Lower lobe of right lung (tissue), 2 donors: ENCODE measurements at regions not wholly inside any gene's neighbourhood (a gene's known extent, or its start where the extent isn't known, plus 50 kb on each side); places are given as distances from the start of the nearest gene placed in this dataset.

Experiments
- ATAC-seq, 2 donors: fragments of 200-7000 bp; cut with Tn5 transposase; one replicate each; pipeline ENCODE4 v1.9.1; 2020 to 2022; ENCODE audit warnings: mild to moderate bottlenecking in 2 of 2, moderate library complexity in 2 of 2
- DNase-seq: peaks from one replicate; pipeline ENCODE4 v3.0.0-alpha.2; 2020
- H3K27ac ChIP-seq: fragments of 200-600 bp; one replicate; pipeline ENCODE4 v1.8.0; 2022
- H3K27me3 ChIP-seq: fragments of 200-600 bp; one replicate; pipeline ENCODE4 v1.8.0; 2022; ENCODE audit warnings: low read depth
- H3K36me3 ChIP-seq: fragments of 200-600 bp; one replicate; pipeline ENCODE4 v1.8.0; 2022; ENCODE audit warnings: mild to moderate bottlenecking
- H3K4me1 ChIP-seq: fragments of 200-600 bp; one replicate; pipeline ENCODE4 v1.8.0; 2022
- H3K4me3 ChIP-seq: fragments of 200-600 bp; one replicate; pipeline ENCODE4 v1.8.0; 2022; ENCODE audit warnings: mild to moderate bottlenecking
- H3K9me3 ChIP-seq: fragments of 200-600 bp; one replicate; pipeline ENCODE4 v1.8.0; 2022
- intact Hi-C: fragments of 100-400 bp; cut with DNase I; formaldehyde crosslinking; loops from one replicate; pipeline ENCODE4 v1.11.0; 2022
- TF ChIP-seq, protein P1 (sequence below): fragments of 200-600 bp; IDR thresholded peaks from one replicate; pipeline ENCODE4 v1.8.0; 2022; ENCODE audit warnings: antibody characterized with exemption, mild to moderate bottlenecking
- donor health status: DM: no; HTN: yes; CAD: no; lungs with severe emphysema.

GRCh38 chr6:159118924-159119323, 50.3 kb upstream of the FNDC1 start:
- DNase-seq (no peak), ATAC-seq (no peak)
- no peaks in the 10 kb centered on the region for H3K36me3 ChIP-seq
- H3K27me3 ChIP-seq: no peaks in the 10 kb centered on the region
- intact Hi-C loops: no loop called here
- peak overlapping the region; percentile 78 for H3K27ac ChIP-seq
- H3K4me3 ChIP-seq: no peak overlapping the region
- peaks cover 20% of the 10 kb centered on the region for H3K4me1 ChIP-seq
- H3K9me3 ChIP-seq: no peaks in the 10 kb centered on the region
- TF ChIP-seq, protein P1, sequence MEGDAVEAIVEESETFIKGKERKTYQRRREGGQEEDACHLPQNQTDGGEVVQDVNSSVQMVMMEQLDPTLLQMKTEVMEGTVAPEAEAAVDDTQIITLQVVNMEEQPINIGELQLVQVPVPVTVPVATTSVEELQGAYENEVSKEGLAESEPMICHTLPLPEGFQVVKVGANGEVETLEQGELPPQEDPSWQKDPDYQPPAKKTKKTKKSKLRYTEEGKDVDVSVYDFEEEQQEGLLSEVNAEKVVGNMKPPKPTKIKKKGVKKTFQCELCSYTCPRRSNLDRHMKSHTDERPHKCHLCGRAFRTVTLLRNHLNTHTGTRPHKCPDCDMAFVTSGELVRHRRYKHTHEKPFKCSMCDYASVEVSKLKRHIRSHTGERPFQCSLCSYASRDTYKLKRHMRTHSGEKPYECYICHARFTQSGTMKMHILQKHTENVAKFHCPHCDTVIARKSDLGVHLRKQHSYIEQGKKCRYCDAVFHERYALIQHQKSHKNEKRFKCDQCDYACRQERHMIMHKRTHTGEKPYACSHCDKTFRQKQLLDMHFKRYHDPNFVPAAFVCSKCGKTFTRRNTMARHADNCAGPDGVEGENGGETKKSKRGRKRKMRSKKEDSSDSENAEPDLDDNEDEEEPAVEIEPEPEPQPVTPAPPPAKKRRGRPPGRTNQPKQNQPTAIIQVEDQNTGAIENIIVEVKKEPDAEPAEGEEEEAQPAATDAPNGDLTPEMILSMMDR: no peak

- Histone ChIP-seq H3K9me3 (no peaks in the 10 kb centered on the region), H3K4me3 (no peak overlapping the region), H3K4me1 (peaks cover 29% of the 10 kb centered on the region), H3K36me3 (no peaks in the 10 kb centered on the region), H3K27ac (peak overlapping the region; percentile 56), H3K27me3 (no peaks in the 10 kb centered on the region)
- intact Hi-C loops: no loop called here
- TF ChIP-seq, protein P1: no peak
- DNase-seq (no peak), ATAC-seq (peak; percentile 32 to 55)
These were observed 51.6 kb upstream of the FNDC1 start for GRCh38 chr6:159117563-159117962.

DNA sequence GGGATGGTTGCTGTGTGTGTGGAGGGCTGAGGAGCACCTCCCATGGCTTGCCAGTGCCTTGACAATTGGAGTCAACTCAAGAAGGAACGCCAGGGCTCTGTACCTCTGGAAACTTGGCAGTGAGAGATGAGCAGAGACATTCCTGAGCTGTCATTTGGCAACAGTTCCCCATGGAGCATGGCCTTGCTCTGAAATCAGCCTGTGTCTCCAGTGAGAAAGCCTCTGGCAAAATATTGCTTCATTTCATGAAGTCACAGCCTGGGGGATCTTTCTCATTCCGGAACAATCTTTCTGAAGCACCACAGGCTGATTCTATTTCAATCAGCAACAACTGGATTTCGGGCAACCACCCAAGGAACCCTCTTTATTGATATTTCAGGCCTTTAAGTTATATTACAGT, 52.2 kb upstream of the FNDC1 start:
- Histone ChIP-seq H3K4me1 (peaks cover 29% of the 10 kb centered on the region), H3K27me3 (no peaks in the 10 kb centered on the region), H3K27ac (peak overlapping the region; percentile 56), H3K4me3 (no peak overlapping the region), H3K9me3 (no peaks in the 10 kb centered on the region), H3K36me3 (no peaks in the 10 kb centered on the region)
- DNase-seq (no peak), ATAC-seq (peak; percentile 7 to 27)
- TF ChIP-seq, protein P1: no peak
- intact Hi-C loops: no loop called here

GRCh38 chr6:159116343-159116742, 52.9 kb upstream of the FNDC1 start:
- ATAC-seq (peak; percentile 52 to 54), DNase-seq (peak; percentile 77)
- Histone ChIP-seq H3K36me3 (no peaks in the 10 kb centered on the region), H3K4me3 (no peak overlapping the region), H3K27me3 (no peaks in the 10 kb centered on the region), H3K4me1 (peaks cover 29% of the 10 kb centered on the region), H3K9me3 (no peaks in the 10 kb centered on the region), H3K27ac (peak overlapping the region; percentile 56)
- TF ChIP-seq, protein P1: no peak
- intact Hi-C loops: no loop called here

GRCh38 chr6:159114569-159114968, 54.6 kb upstream of the FNDC1 start:
- H3K27me3 ChIP-seq: no peaks in the 10 kb centered on the region
- intact Hi-C loops: no loop called here
- DNase-seq: no peak
- peaks cover 40% of the 10 kb centered on the region for H3K4me1 ChIP-seq
- TF ChIP-seq, protein P1: no peak
- no peaks in the 10 kb centered on the region for H3K36me3 ChIP-seq
- H3K27ac ChIP-seq: peak overlapping the region; percentile 46
- no peak overlapping the region for H3K4me3 ChIP-seq
- H3K9me3 ChIP-seq: no peaks in the 10 kb centered on the region
- no peak for ATAC-seq

- Histone ChIP-seq H3K36me3 (no peaks in the 10 kb centered on the region), H3K4me1 (peaks cover 44% of the 10 kb centered on the region), H3K27me3 (no peaks in the 10 kb centered on the region), H3K9me3 (no peaks in the 10 kb centered on the region), H3K27ac (peak overlapping the region; percentile 24), H3K4me3 (no peak overlapping the region)
- ATAC-seq (no peak), DNase-seq (no peak)
- TF ChIP-seq, protein P1: no peak
- intact Hi-C loops: no loop called here
These were observed 56.0 kb upstream of the FNDC1 start for GRCh38 chr6:159113223-159113622.
